ENCODE measurements at regions not wholly inside any gene's neighbourhood (a gene's known extent, or its start where the extent isn't known, plus 50 kb on each side); places are given as distances from the start of the nearest gene placed in this dataset.
"Not testable (repeated sequence)": the region's sequence is repeated elsewhere in the genome, so short reads cannot be mapped to it uniquely, and the experiment has no call there.

- DNase-seq, result no peak
- H3K27me3 ChIP-seq (ENCODE audit: low read depth), result peaks cover 49% of the 10 kb centered on the region
- peak; percentile 83 for TF ChIP-seq CTCF (IDR thresholded peaks at IDR 0.05; ENCODE audit: borderline replicate concordance)
- no peaks in the 10 kb centered on the region for H3K36me3 ChIP-seq
- no peak overlapping the region for H3K27ac ChIP-seq (replicated peaks)
- no peaks in the 10 kb centered on the region for H3K4me1 ChIP-seq
- intact Hi-C loops (cut with micrococcal nuclease), result no loop called here
- H3K9me3 ChIP-seq (replicated peaks), result no peaks in the 10 kb centered on the region
- H3K4me3 ChIP-seq, result no peak overlapping the region
These were observed 98.5 kb upstream of the PABPC3 start for GRCh38 chr13:24997367-24997967.

DNA sequence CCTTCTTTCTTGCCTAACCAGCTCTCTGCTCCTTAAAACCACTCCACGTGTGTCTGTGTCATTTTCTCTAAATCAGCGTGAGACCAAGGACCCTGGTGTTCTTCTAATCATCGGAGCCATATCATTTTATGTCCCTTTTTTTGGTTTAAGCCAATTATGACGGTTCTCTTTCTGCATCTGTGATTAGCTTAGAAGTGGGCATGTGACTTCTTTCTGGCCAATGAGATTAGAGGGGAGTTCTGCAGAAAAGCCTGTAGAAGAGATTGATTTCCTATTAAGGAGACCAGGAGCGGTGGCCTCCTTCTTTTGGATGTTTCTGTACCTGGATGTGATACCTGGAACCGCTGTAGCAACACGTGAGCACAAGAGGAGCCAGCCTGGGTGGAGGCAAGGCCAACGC is 97.5 kb upstream of the PABPC3 start:
- DNase-seq, result no peak
- Histone ChIP-seq H3K27ac (replicated peaks) (no peak overlapping the region), H3K36me3 (no peaks in the 10 kb centered on the region), H3K4me1 (no peaks in the 10 kb centered on the region), H3K4me3 (no peak overlapping the region), H3K9me3 (replicated peaks) (no peaks in the 10 kb centered on the region), H3K27me3 (ENCODE audit: low read depth) (peaks cover 58% of the 10 kb centered on the region)
- TF ChIP-seq CTCF (IDR thresholded peaks at IDR 0.05; ENCODE audit: borderline replicate concordance), result no peak
- intact Hi-C loops (cut with micrococcal nuclease), result no loop called here

GRCh38 chr13:25001476-25002206 is 94.3 kb upstream of the PABPC3 start:
- H3K27me3 ChIP-seq (ENCODE audit: low read depth), result peaks cover 57% of the 10 kb centered on the region
- H3K9me3 ChIP-seq (replicated peaks), result no peaks in the 10 kb centered on the region
- no peak for DNase-seq
- intact Hi-C loops (cut with micrococcal nuclease), result no loop called here
- H3K4me3 ChIP-seq, result no peak overlapping the region
- no peaks in the 10 kb centered on the region for H3K4me1 ChIP-seq
- TF ChIP-seq CTCF (IDR thresholded peaks at IDR 0.05; ENCODE audit: borderline replicate concordance), result no peak
- no peak overlapping the region for H3K27ac ChIP-seq (replicated peaks)
- no peaks in the 10 kb centered on the region for H3K36me3 ChIP-seq

DNA sequence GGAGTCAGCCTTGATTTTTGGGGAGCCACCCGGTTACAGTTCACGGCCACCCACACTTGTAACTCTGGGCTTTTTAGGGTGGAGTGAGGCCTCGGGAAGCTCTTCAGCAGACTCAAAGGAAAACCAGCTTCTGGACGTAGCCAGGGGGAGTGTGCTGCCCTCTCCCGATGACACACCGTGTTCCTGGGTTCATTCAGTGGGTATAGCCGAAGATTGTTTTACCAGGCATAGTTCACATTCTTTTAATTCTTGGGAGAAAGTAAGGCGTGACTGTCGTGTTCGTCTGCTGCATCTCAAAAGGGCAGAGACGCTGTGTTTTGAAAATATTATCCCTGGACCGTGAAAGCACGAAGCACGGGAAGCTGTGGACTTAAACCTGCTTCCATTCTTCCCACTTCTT is 93.6 kb upstream of the PABPC3 start:
- H3K4me3 ChIP-seq; H3K27ac ChIP-seq (replicated peaks); H3K4me1 ChIP-seq; DNase-seq; H3K36me3 ChIP-seq; H3K9me3 ChIP-seq (replicated peaks); intact Hi-C loops (cut with micrococcal nuclease): not testable (repeated sequence)
- H3K27me3 ChIP-seq (ENCODE audit: low read depth), result peaks cover 57% of the 10 kb centered on the region

GRCh38 chr13:25004489-25004888 is 91.4 kb upstream of the PABPC3 start:
- H3K36me3 ChIP-seq; H3K4me1 ChIP-seq; H3K9me3 ChIP-seq (replicated peaks); intact Hi-C loops (cut with micrococcal nuclease); DNase-seq; H3K27ac ChIP-seq (replicated peaks); H3K4me3 ChIP-seq: not testable (repeated sequence)
- H3K27me3 ChIP-seq (ENCODE audit: low read depth), result peaks cover 40% of the 10 kb centered on the region

- H3K4me3 ChIP-seq; H3K27ac ChIP-seq (replicated peaks); H3K36me3 ChIP-seq; DNase-seq; H3K9me3 ChIP-seq (replicated peaks); intact Hi-C loops (cut with micrococcal nuclease); H3K4me1 ChIP-seq: not testable (repeated sequence)
- peak; percentile 41 for TF ChIP-seq CTCF (IDR thresholded peaks at IDR 0.05; ENCODE audit: borderline replicate concordance)
- H3K27me3 ChIP-seq (ENCODE audit: low read depth), result peaks cover 35% of the 10 kb centered on the region
These were observed 90.9 kb upstream of the PABPC3 start for GRCh38 chr13:25005050-25005497.

DNA sequence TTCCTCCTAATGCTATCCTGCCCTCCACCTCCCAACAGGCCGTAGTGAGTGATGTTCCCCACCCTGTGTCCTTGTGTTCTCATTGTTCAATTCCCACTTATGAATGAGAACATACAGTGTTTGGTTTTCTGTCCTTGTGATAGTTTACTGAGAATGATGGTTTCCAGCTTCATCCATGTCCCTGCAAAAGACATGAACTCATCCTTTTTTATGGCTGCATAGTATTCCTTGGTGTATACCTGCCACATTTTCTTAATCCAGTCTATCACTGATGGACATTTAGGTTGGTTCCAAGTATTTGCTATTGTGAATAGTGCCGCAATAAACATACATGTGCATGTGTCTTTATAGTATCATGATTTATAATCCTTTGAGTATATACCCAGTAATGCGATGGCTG is 88.5 kb upstream of the PABPC3 start:
- H3K4me3 ChIP-seq; H3K9me3 ChIP-seq (replicated peaks); H3K27ac ChIP-seq (replicated peaks); H3K36me3 ChIP-seq; DNase-seq; intact Hi-C loops (cut with micrococcal nuclease); H3K4me1 ChIP-seq: not testable (repeated sequence)
- H3K27me3 ChIP-seq (ENCODE audit: low read depth), result peaks cover 25% of the 10 kb centered on the region

- intact Hi-C loops (cut with micrococcal nuclease); H3K4me3 ChIP-seq; H3K36me3 ChIP-seq; H3K27ac ChIP-seq (replicated peaks); DNase-seq; H3K9me3 ChIP-seq (replicated peaks): not testable (repeated sequence)
- H3K4me1 ChIP-seq, result peaks cover 13% of the 10 kb centered on the region
- H3K27me3 ChIP-seq (ENCODE audit: low read depth), result peaks cover 84% of the 10 kb centered on the region
These were observed 81.5 kb upstream of the PABPC3 start for GRCh38 chr13:25014398-25014973.

DNA sequence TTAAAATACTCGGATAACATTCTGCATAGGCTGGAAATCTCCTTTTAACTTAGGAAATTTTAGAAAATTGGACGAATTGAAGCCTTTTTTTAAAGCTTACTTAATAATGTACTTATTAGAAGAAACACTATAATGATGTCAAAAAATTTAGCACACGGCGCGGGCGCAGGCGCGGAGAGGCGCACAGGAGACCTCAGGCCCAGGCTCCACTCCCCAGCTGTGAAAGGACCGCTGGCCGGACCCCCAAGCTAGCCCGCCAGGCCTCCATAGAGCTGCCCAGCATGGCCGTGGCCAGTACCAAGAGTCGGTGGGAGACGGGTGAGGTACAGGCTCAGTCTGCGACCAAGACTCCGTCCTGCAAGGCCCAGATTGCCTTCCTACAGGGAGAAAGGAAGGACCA is 78.8 kb upstream of the PABPC3 start:
- DNase-seq; H3K36me3 ChIP-seq; intact Hi-C loops (cut with micrococcal nuclease); H3K9me3 ChIP-seq (replicated peaks); H3K27ac ChIP-seq (replicated peaks); H3K4me3 ChIP-seq: not testable (repeated sequence)
- peaks cover 13% of the 10 kb centered on the region for H3K4me1 ChIP-seq
- H3K27me3 ChIP-seq (ENCODE audit: low read depth), result peaks cover 95% of the 10 kb centered on the region
